PC-9 (cell line): ENCODE measurements at regions not wholly inside any gene's neighbourhood (a gene's known extent, or its start where the extent isn't known, plus 50 kb on each side); places are given as distances from the start of the nearest gene placed in this dataset.

Experiments
- BruUV-seq: library from RNA; stranded (reverse); fragments of 400-500 nt; replicated peaks from 2 replicates; lab custom pipeline; 2021; lab: Mats Ljungman, UMichigan
- CTCF ChIA-PET: fragments of 300-600 bp; sonication (Branson Sonifier 250); formaldehyde crosslinking; loops from one replicate; lab custom pipeline; 2022; ENCODE audit warnings: antibody characterized with exemption; lab: Charles Lee
- POLR2A ChIA-PET: fragments of 300-600 bp; sonication (Branson Sonifier 250); formaldehyde crosslinking; loops from one replicate; lab custom pipeline; 2022; ENCODE audit warnings: antibody characterized with exemption; ENCODE audit not compliant: unreplicated experiment; lab: Charles Lee
- DNase-seq, 2 experiments: peaks; one replicate each; pipeline versions ENCODE4 v3.0.0 to v3.0.0-alpha.2; 2015 to 2022; ENCODE audit warnings: mixed read lengths in 1 of 2
- H2AFZ ChIP-seq: fragments of 200-600 bp; sonication (generic); 2 replicates; pipeline ENCODE4 v1.8.1; 2017; ENCODE audit warnings: antibody characterized with exemption
- H3F3A ChIP-seq: fragments of 200-600 bp; sonication (generic); 2 replicates; pipeline ENCODE4 v1.8.1; 2017; ENCODE audit warnings: antibody characterized with exemption, mild to moderate bottlenecking, low read depth; ENCODE audit not compliant: insufficient read depth
- H3K27ac ChIP-seq: fragments of 200-600 bp; sonication (generic); 2 replicates; pipeline ENCODE4 v1.6.1; 2016; ENCODE audit warnings: mixed run types
- H3K27me3 ChIP-seq: fragments of 200-600 bp; sonication (generic); 2 replicates; pipeline ENCODE4 v1.6.1; 2016; ENCODE audit warnings: low read depth, mixed run types; ENCODE audit not compliant: insufficient read depth
- H3K36me3 ChIP-seq: fragments of 200-600 bp; sonication (generic); 2 replicates; pipeline ENCODE4 v1.6.1; 2016; ENCODE audit warnings: low read depth, mixed run types
- H3K4me1 ChIP-seq: fragments of 200-600 bp; sonication (generic); replicated peaks from 2 replicates; pipeline ENCODE4 v1.6.1; 2016; ENCODE audit warnings: mixed run types; ENCODE audit not compliant: insufficient read depth
- H3K4me2 ChIP-seq: fragments of 200-600 bp; sonication (generic); 2 replicates; pipeline ENCODE4 v1.6.1; 2017; ENCODE audit warnings: mixed run types
- H3K4me3 ChIP-seq: fragments of 200-600 bp; sonication (generic); 2 replicates; pipeline ENCODE4 v1.6.1; 2016; ENCODE audit warnings: mixed run types
- H3K79me2 ChIP-seq: fragments of 200-600 bp; sonication (generic); 2 replicates; pipeline ENCODE4 v1.6.1; 2017; ENCODE audit warnings: low read depth, mixed run types
- H3K9me2 ChIP-seq: fragments of 200-600 bp; sonication (generic); 2 replicates; pipeline ENCODE4 v1.8.1; 2017; ENCODE audit warnings: mild to moderate bottlenecking; ENCODE audit not compliant: insufficient read depth
- H3K9me3 ChIP-seq: fragments of 200-600 bp; sonication (generic); 2 replicates; pipeline ENCODE4 v1.8.1; 2016; ENCODE audit warnings: low read depth; ENCODE audit not compliant: insufficient read depth
- H4K20me1 ChIP-seq: fragments of 200-600 bp; sonication (generic); 2 replicates; pipeline ENCODE4 v1.8.1; 2017; ENCODE audit not compliant: insufficient read depth
- CTCF ChIP-seq: fragments of 200-600 bp; sonication (generic); conservative IDR thresholded peaks from 2 replicates; pipeline ENCODE4 v1.6.1; 2017; ENCODE audit warnings: mixed run types, antibody characterized with exemption, mild to moderate bottlenecking, moderate library complexity
- EZH2 ChIP-seq: fragments of 200-600 bp; sonication (generic); IDR thresholded peaks from 2 replicates; pipeline ENCODE4 v1.8.0; 2017; ENCODE audit warnings: antibody characterized with exemption, low read depth
- intact Hi-C: fragments of 100-400 bp; cut with micrococcal nuclease; formaldehyde crosslinking; loops from one replicate; pipeline ENCODE4 v1.10.0; 2022; ENCODE audit not compliant: unreplicated experiment

GRCh38 chr3:164526250-164526649 lies 552.0 kb downstream of the SI start:
- Histone ChIP-seq H3K79me2 (no peaks in the 10 kb centered on the region), H3K27ac (no peak overlapping the region), H4K20me1 (no peaks in the 10 kb centered on the region), H3K4me3 (no peak overlapping the region), H3K9me3 (no peaks in the 10 kb centered on the region), H2AFZ (no peak overlapping the region), H3K9me2 (peaks cover 7% of the 10 kb centered on the region; the same call in 1 of the 2 replicates), H3K4me1 (no peaks in the 10 kb centered on the region), H3K4me2 (no peak overlapping the region), H3K36me3 (no peaks in the 10 kb centered on the region), H3F3A (no peaks in the 10 kb centered on the region), H3K27me3 (no peaks in the 10 kb centered on the region)
- ChIA-PET CTCF (no interaction called here), POLR2A (no interaction called here)
- intact Hi-C loops = no loop called here
- no TSS peak for BruUV-seq
- DNase-seq = no peak
- no peak for TF ChIP-seq CTCF
- no peak for TF ChIP-seq EZH2

- H3K27me3 ChIP-seq = no peaks in the 10 kb centered on the region
- ChIA-PET CTCF (no interaction called here), POLR2A (no interaction called here)
- peaks cover 7% of the 10 kb centered on the region; the same call in 1 of the 2 replicates for H3K9me2 ChIP-seq
- BruUV-seq = no TSS peak
- no peak overlapping the region for H2AFZ ChIP-seq
- H3K4me1 ChIP-seq = no peaks in the 10 kb centered on the region
- H4K20me1 ChIP-seq = no peaks in the 10 kb centered on the region
- H3K4me2 ChIP-seq = no peak overlapping the region
- H3K27ac ChIP-seq = no peak overlapping the region
- no peak for DNase-seq
- no peaks in the 10 kb centered on the region for H3F3A ChIP-seq
- intact Hi-C loops = no loop called here
- H3K36me3 ChIP-seq = no peaks in the 10 kb centered on the region
- TF ChIP-seq EZH2 = no peak
- no peak for TF ChIP-seq CTCF
- H3K9me3 ChIP-seq = no peaks in the 10 kb centered on the region
- H3K79me2 ChIP-seq = no peaks in the 10 kb centered on the region
- no peak overlapping the region for H3K4me3 ChIP-seq
Measured at GRCh38 chr3:164524201-164524600, 554.1 kb downstream of the SI start.

- H3K36me3 ChIP-seq = no peaks in the 10 kb centered on the region
- TF ChIP-seq CTCF (no peak), EZH2 (no peak)
- peaks cover 7% of the 10 kb centered on the region; the same call in 1 of the 2 replicates for H3K9me2 ChIP-seq
- H3K79me2 ChIP-seq = no peaks in the 10 kb centered on the region
- ChIA-PET POLR2A (no interaction called here), CTCF (no interaction called here)
- no peaks in the 10 kb centered on the region for H3K9me3 ChIP-seq
- H3K27ac ChIP-seq = no peak overlapping the region
- H3K4me1 ChIP-seq = no peaks in the 10 kb centered on the region
- no peaks in the 10 kb centered on the region for H4K20me1 ChIP-seq
- BruUV-seq = no TSS peak
- DNase-seq = no peak
- no peak overlapping the region for H2AFZ ChIP-seq
- intact Hi-C loops = no loop called here
- H3F3A ChIP-seq = no peaks in the 10 kb centered on the region
- no peak overlapping the region for H3K4me3 ChIP-seq
- no peaks in the 10 kb centered on the region for H3K27me3 ChIP-seq
- no peak overlapping the region for H3K4me2 ChIP-seq
Measured at GRCh38 chr3:164522073-164522763, 556.1 kb downstream of the SI start.
